ENCODE measurements at regions not wholly inside any gene's neighbourhood (a gene's known extent, or its start where the extent isn't known, plus 50 kb on each side); places are given as distances from the start of the nearest gene placed in this dataset.

DNA sequence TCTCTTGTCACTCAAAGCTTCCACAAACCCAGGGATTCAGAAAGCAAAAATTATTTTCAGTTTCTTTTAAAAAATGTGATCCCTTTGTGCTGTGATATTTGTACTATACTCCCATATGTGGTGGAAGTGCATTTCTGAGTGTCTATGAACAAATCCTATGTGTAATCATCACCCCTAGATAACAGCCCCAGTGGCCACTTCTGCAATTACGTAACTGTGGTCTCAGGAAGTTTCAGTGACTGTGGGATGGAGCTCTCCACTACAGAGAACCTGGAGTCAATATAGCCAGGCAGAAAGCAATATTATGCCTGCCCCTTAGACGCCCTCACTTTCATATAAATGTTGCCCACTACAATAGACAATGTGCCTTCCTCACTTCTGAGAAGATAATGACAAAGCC, 1101.7 kb upstream of the GHITM start:
- DNase-seq (no peak), ATAC-seq (ENCODE audit: poor library complexity) (no peak)
- intact Hi-C loops (cut with DNase I), result no loop called here

DNA sequence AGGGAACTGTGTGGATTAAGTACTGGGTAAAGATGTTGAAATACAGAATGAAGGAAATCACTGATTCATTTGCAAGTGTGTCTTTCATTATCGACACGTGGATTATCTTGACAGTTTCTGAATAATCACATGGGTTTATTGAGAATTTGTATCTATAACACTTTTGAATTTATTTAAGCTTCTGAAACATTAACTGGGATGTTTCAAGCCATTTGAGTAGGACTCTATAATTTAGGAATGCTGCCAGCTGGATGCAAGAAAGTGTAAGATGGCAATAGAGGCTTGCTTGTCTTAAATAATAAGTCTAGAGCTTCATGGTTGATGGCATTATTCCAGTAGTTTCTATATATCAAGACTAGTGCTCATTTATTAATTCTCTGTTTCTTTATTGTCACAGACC, 1100.7 kb upstream of the GHITM start:
- intact Hi-C loops (cut with DNase I), result no loop called here

DNA sequence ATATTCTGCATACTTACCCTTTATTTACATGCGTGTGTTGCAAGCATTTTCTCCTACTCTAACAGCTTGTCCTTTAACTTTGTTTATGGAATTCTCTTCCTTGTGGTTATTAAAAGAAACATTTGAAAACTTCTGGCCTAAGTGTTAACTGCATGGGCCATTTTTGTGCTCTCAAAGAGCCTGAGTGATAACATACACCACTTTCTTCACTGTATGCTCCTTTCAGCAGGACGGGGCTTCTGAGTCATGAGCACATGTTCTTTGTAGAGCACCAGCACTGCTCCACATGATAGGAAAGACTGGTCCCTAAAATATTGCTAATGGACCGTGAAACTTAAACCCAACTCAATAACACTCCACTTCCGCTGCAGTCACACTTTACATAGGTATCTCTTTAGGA, 1093.6 kb upstream of the GHITM start:
- intact Hi-C loops (cut with DNase I), result no loop called here
- ATAC-seq (ENCODE audit: poor library complexity), result no peak
- DNase-seq, result no peak

More for the DNA sequence above, 1100.7 kb upstream of the GHITM start:
- no peak for DNase-seq
- no peak for ATAC-seq (ENCODE audit: poor library complexity)

DNA sequence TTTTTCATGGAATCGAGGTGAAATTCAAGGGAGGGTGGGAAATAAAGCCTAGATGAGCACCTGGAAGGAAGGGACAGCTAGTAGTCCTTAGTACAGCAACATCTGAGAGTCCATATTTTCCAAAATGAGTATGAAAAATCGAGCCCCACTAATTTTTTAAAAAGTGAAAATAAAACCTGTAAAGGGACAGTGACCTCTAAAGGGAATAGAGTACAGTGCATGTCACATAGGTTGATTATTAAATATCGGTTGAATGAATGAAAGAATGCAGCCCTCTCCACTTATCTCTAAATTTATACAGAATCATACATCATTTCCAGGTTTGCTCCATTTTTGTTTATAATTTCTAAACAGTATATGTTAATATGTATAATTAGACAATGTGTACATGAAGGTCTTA, 1088.5 kb upstream of the GHITM start:
- intact Hi-C loops (cut with DNase I), result no loop called here
- no peak for ATAC-seq (ENCODE audit: poor library complexity)
- no peak for DNase-seq

DNA sequence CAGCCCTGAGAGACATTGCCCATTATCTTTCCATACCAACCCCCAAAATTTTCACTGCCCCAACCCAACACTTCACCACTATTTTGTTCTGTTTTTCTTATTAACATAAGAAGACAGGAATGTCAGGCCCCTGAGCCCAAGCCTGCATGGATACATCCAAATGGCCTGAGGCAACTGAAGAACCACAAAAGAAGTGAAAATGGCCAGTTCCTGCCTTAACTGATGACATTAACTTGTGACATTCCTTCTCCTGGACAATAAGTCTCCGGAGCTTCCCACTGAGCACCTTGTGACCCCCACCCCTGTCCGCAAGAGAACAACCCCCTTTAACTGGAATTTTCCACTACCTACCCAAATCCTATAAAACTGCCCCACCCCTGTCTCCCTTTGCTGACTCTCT, 1076.4 kb upstream of the GHITM start:
- ATAC-seq (ENCODE audit: poor library complexity) (no peak), DNase-seq (no peak)
- intact Hi-C loops (cut with DNase I), result no loop called here

DNA sequence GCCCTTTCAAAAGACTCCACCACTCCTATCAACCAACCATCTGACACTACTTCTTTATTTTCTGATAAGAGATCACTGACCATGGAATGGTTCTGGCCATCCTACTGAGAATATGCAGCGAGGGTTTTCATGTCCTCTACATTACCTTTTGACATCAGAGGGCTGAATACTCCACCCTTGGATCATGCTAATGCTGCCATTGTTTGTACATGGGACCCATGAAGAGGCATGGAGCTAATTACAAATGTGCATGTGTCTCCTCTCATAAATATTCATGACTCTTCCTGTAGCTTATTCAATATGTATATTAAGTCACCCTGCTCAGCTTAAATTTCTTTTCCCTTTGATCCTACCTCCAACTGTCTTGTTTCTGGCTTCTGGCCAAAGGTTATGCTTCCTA, 1065.8 kb upstream of the GHITM start:
- ATAC-seq (ENCODE audit: poor library complexity), result no peak
- no peak for DNase-seq
- intact Hi-C loops (cut with DNase I), result no loop called here

DNA sequence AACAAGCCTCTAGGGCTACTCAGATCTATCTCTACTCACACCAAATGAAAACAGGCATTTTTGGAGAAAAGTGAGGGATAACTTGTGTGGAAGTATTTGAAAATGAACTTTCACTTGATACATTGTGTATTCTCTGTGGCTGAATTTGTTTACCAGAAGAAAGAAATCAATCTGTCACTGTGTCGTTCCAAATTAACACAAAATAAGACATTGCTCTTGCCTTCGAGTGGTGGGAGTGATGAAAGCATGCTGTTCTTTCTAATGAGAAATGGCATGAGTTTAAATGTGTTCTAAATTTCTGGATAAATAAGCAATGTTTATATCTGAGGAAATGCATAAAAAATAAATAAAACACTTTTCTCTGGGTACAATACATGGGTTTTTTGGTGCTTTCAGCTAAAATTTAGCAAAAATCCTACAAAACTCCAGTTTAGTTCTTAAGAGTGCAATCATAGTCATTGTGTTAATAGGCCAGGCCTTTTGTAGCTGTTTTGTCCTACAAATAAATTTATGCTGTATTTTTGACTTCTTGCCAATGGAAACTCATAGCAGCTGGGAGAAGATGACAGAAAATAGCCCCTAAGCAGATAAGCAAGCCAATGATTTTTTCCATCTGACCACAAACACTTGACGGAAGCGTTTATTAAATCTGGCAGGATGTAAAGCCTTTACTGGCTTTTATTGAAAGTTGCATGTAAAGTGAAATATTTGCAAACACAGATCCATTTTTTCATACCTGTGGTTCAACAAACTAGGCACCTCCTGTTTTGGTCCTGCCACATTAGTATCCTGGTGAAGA, 1064.1 kb upstream of the GHITM start:
- intact Hi-C loops (cut with DNase I), result no loop called here
- no peak for DNase-seq
- ATAC-seq (ENCODE audit: poor library complexity), result no peak

DNA sequence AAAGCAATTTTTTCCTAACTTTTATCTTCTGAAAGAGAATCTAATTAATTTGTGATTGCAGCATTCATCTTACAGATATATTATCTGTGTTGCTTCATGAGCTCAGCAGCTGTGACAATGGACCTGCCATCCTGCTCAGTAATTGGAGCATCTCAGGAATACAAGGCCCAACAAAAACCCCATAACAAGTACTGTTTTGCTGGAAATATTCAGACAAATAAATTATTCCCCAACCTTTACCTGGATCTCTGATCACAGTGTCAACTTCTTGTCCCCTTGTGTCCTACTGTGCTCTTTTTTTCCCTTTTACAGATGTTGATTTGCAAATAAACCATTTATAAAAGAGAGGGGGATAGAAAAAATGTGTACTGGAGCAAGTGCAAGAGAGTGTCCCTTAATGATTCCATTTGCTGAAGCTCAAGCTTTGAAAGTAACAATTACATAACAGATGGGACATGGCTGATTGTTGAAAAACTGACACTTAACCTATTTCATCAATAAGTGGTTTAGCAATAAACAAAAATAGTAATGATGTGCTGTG, 1063.4 kb upstream of the GHITM start:
- no peak for ATAC-seq (ENCODE audit: poor library complexity)
- no peak for DNase-seq
- intact Hi-C loops (cut with DNase I), result no loop called here

DNA sequence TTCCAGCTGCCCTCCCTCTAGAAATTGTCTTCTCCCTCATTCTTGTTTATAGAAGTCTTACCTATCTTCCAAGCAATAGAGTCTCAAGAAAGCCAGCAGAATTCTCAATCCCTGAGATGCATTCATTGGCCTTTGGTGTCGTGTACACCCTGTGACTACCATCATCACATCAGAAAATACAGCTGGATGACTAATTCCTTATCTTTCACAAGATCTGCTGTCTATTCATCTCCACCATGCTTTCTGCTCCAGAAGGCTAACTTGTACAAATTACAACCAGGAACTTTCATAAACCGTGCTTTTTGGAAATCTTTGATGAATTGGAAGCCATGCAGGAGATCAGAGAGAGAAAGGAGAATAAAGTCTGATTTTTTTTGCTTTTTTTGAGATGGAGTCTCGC, 1062.9 kb upstream of the GHITM start:
- DNase-seq, result no peak
- no peak for ATAC-seq (ENCODE audit: poor library complexity)
- intact Hi-C loops (cut with DNase I), result no loop called here

DNA sequence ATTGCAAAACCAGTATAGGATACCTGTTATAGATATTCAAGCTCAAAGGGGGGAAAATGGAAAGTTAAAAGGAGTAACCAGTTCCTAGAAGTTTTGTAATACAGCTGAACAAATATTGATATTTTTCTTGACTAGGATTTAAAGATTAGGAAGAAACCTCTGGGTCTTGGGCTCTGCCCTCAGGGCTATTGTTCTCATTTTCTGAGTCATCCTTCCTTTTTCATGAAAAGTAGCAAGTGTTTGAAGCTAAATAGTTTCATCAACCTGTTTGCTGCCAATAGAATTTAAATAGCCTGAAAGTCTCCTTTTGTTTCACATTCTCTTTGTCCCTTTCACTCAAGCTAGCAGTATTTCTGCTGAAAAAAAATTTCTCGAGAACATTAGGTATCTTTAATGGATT, 1061.1 kb upstream of the GHITM start:
- no peak for ATAC-seq (ENCODE audit: poor library complexity)

DNA sequence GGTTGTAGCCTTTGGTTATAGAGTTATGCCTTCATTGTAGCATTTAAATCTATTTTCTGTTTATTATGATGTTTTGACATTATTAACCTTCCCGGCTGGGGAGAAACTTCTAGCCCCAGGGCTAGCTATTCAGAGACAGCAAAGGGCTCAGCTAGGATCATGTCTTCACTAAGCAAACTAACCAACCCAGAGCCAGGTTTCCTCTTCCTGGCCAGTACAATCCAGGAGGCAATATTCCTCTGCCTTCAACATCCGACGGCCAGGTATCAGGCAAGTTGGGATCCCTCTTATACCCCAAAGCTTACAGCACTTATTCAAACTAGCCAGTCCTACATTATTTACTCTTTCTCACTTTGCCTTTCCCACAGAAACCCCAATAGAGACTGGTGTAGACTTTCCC, 1060.7 kb upstream of the GHITM start:
- DNase-seq, result no peak
- no peak for ATAC-seq (ENCODE audit: poor library complexity)
- intact Hi-C loops (cut with DNase I), result no loop called here

More for the DNA sequence above, 1061.1 kb upstream of the GHITM start:
- intact Hi-C loops (cut with DNase I), result no loop called here
- no peak for DNase-seq

DNA sequence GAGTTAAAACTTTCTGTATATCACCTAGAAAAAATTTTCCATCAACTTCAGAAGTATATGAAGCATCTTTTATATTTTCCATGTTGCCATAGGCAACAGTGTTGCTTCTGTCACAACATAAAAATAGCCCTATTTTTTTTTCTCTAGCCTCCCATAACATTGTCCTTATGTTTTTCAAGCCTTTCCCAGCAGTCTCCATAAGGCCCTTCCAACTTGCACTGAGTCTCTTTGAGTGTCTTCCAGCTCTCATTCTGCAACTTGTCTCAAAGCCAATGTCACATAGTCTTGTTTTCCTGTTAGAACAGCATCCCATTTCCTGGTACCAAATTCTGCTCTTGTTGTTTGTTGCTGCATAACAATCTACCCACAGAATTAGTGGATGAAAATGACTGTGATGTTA, 1055.5 kb upstream of the GHITM start:
- intact Hi-C loops (cut with DNase I), result no loop called here
- ATAC-seq (ENCODE audit: poor library complexity) (no peak), DNase-seq (no peak)

DNA sequence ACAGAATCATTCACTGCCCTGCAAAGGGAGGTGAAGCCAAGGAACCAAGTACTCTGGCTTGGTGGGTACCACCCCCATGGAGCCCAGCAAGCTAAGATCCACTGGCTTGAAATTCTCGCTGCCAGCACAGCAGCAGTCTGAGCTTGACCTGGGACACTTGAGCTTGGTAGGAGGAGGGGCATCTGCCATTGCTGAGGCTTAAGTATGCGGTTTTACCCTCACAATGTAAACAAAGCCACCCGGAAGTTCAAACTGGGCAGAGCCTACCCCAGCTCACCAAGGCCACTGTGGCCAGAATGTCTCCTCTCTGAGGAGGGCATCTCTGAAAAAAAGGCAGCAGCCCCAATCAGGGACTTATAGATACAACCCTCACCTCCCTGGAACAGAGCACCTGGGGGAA, 1050.0 kb upstream of the GHITM start:
- intact Hi-C loops (cut with DNase I), result no loop called here
- ATAC-seq (ENCODE audit: poor library complexity), result no peak
- DNase-seq, result no peak

DNA sequence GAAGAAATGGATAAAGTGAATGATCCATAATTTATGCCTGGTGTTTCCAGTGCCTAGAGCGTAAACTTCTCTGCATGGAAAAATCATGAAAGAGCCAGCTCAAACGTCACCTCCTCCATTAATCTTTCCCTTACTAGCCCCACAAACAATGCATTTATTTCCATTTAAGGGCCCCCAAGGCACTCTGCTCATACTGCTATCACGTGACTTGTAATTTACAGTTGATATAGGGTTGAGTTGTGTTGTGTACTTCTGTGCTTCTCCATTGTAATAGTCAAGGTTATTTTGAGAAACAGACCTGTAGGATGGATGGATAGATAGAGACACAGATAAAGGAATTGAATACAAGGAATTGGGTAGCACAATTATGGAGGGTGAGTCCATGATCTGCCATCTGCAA, 1034.7 kb upstream of the GHITM start:
- intact Hi-C loops (cut with DNase I), result no loop called here
- ATAC-seq (ENCODE audit: poor library complexity), result no peak
- DNase-seq, result no peak

DNA sequence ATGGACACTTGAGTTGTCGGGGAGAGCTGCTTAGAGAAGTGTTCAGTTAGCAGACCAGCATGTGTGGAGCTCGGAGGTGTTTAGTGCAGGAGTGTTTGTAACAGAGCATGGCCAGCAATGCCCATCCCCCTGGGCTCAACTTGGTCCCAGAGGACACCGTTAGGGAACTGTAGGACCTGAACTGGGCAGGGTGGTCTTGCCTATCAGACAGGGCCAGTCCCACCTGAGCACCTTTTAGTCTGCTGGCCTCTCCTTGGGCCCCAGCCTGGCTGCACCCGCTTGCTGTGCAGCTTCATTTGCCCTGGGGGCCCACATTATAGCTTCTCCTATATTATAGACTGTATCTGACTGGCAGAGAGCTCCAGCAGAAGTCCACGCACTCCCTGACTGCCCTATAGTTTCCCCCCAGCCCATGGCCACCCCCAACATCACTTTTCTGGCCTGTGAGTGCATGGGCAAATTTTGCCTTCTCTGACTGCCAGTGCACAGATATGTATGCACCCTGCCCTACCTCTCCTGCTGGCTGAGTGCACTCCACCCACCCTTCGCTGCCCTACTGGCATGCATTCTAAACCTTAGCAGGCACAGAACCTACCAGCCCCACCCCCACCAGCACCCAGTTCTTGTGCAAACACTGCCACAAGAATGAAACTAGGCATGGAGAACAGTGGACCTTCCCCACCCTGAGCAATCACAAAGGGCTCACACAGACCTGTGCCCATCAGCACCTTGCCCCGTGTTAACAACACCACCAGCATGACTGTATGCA, 1030.6 kb upstream of the GHITM start:
- intact Hi-C loops (cut with DNase I), result no loop called here
- ATAC-seq (ENCODE audit: poor library complexity) (no peak), DNase-seq (no peak)

DNA sequence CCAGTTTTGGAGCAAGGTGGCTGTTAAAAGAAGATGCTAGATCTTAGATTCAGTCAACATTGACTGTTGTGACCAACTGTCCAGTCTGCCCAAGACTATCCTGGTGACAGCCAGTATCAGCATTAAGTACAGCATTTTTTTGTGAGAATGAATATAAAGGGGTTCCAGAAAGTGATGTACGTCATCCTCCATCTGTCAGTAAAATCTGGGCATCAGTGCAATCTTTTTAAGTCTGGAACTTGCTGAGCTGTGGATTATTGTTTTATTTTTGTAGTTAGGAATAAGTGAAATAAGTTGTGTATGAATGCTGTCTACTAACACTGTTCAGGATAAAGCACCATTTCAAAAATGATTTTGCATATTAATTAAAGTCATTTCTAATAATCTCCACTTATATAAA, 1020.0 kb upstream of the GHITM start:
- ATAC-seq (ENCODE audit: poor library complexity), result no peak
- DNase-seq, result no peak
- intact Hi-C loops (cut with DNase I), result no loop called here

DNA sequence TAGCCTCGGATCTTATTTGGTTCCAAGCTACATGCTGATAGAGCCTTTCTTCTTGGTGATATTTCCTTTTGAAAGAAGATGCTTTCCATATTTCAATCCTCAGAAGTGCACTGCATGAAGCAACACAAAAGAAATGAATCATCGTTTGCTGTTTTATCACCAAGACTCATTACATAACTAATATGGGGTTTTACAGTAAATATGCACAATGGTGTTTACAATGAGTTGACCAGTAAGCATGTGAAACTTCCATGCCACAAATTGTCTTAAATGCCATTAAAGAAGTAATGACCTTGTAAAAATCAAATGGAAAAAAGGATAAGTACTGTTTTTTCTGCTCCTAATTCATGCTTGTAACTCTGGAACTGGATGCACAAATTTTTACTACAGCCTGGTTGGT, 1017.0 kb upstream of the GHITM start:
- intact Hi-C loops (cut with DNase I), result no loop called here
- no peak for ATAC-seq (ENCODE audit: poor library complexity)
- no peak for DNase-seq

DNA sequence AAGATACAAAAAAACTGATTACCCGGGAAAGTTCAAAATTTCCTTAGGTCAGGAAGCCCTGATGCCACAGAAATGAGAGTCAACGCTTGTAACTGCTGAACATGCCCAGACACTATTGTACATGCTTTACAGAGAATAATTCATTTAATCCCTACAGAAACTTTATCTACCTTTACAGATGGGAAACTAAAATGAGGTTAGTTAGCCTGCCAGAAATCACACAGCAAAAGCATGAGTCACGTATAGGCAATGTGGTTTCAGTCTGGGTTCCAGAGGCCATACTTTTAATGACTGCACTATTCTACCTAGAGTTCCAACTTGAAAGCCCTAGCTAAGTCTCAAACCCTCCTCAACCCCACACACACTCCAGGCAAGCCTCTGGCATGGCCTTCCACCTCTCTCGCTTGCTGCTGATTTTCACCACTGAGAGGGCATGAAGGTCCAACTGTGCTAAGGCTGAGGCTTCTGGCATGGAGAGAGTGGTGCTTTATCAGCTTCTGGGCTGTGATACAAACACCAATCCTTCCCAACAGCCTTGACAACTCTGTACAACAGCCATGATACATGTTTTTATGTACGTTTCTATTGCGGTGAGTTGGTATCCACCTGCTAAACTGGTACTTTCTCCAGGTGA, 1011.2 kb upstream of the GHITM start:
- intact Hi-C loops (cut with DNase I), result no loop called here
- no peak for ATAC-seq (ENCODE audit: poor library complexity)
- no peak for DNase-seq

DNA sequence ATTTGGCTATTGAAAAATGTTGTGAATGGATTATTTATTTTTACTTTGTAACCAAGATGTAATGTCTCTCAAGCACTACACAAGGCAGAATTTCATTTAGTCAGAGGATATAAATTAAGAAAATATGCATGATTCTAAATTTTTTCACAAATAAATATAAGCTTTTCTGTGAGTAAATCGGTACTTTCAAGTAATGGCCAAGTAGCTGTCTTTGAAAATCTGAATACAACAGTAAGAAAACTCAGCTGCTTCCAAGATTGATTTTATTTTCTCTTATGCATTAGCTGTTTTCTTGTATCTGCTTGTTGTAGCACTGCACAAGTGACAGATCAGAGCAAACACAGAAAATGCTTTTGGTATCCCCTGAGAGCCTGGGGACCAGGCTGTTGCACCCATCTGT, 998.5 kb upstream of the GHITM start:
- DNase-seq (no peak), ATAC-seq (ENCODE audit: poor library complexity) (no peak)
- intact Hi-C loops (cut with DNase I), result no loop called here

DNA sequence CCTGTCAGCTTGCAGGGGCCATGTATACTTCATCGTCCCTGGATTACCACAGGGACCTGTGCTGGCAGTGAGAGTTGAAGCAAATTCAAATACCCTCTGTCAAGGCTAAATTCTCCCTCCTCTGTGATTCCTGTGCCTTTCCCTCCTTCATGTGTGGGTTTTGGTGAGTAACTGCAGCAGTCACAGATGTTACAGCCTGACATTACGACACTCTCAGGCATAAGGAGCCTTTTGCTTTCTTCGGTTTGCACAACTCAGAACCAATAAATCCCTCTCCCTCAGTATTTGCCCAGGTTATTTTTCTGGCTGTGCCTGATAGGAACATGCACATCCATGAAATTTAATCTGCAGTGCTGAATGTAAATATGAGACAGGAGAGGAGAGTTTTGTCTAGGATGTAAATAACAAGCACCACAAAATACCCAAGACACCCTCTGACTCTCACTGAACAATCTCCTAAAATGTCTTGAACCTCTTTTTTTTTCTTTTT, 997.2 kb upstream of the GHITM start:
- intact Hi-C loops (cut with DNase I), result no loop called here

More for the DNA sequence above, 997.2 kb upstream of the GHITM start:
- DNase-seq (no peak), ATAC-seq (ENCODE audit: poor library complexity) (no peak)
